ENCODE measurements at regions not wholly inside any gene's neighbourhood (a gene's known extent, or its start where the extent isn't known, plus 50 kb on each side); places are given as distances from the start of the nearest gene placed in this dataset.
A peak's percentile ranks its signal among the peaks of the same experiment; 100 is the strongest.

- Histone ChIP-seq H3K4me3 (ENCODE audit: low read depth in 1 of 3, low read length in 3 of 3) (no peak overlapping the region), H3K4me1 (ENCODE audit: control insufficient read depth in 3 of 3, insufficient read depth in 2 of 3, low read depth in 1 of 3, low read length in 2 of 3) (no peaks in the 10 kb centered on the region), H3K36me3 (ENCODE audit: control insufficient read depth in 3 of 3, insufficient read depth in 2 of 3, low read depth in 1 of 3, low read length in 3 of 3) (no peaks in the 10 kb centered on the region), H3K27me3 (ENCODE audit: control insufficient read depth in 3 of 3, insufficient read depth in 3 of 3, low read length in 3 of 3) (no peaks in the 10 kb centered on the region), H3K9me3 (ENCODE audit: control insufficient read depth in 2 of 2, insufficient read depth in 1 of 2, low read depth in 1 of 2, low read length in 1 of 2) (no peaks in the 10 kb centered on the region), H3K27ac (ENCODE audit: low read depth in 1 of 3, low read length in 2 of 3) (no peak overlapping the region)
- no peak for DNase-seq
- WGBS, 3 donors = 76 to 89% (median 79%) methylated on average over 8 of the region's 8 CpGs
- FAIRE-seq = no peak
Measured at GRCh38 chr18:28363124-28363523, 186.2 kb upstream of the CDH2 start.

DNA sequence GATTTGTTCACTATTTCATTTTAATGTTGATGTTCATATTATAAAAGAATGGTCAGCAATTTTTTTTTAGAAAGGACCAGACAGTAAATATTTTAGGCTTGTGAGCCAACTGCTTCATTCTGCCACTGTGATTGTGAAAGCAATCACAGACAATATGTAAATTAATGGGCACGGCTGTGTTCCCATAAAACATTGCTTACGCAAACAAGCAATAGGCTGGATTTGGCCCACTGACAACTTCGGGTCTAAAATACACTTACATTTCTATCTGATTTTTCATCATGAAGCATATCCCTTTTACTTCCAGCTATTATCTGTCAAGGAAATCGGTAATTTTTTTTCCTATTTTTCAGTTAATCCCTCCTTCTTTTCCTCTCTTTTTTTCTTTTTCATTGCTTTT lies 182.2 kb upstream of the CDH2 start:
- H3K36me3 ChIP-seq (ENCODE audit: control insufficient read depth in 3 of 3, insufficient read depth in 2 of 3, low read depth in 1 of 3, low read length in 3 of 3) = no peaks in the 10 kb centered on the region
- H3K4me3 ChIP-seq (ENCODE audit: low read depth in 1 of 3, low read length in 3 of 3) = no peak overlapping the region
- 15 to 56% (median 49%) methylated on average over 4 of the region's 4 CpGs for WGBS, 3 donors
- FAIRE-seq (no peak), DNase-seq (peak in 1 of 2 donors; percentile 5)
- no peak overlapping the region for H3K27ac ChIP-seq (ENCODE audit: low read depth in 1 of 3, low read length in 2 of 3)
- no peaks in the 10 kb centered on the region for H3K4me1 ChIP-seq (ENCODE audit: control insufficient read depth in 3 of 3, insufficient read depth in 2 of 3, low read depth in 1 of 3, low read length in 2 of 3)
- H3K27me3 ChIP-seq (ENCODE audit: control insufficient read depth in 3 of 3, insufficient read depth in 3 of 3, low read length in 3 of 3) = no peaks in the 10 kb centered on the region
- H3K9me3 ChIP-seq (ENCODE audit: control insufficient read depth in 2 of 2, insufficient read depth in 1 of 2, low read depth in 1 of 2, low read length in 1 of 2) = no peaks in the 10 kb centered on the region

- no peak overlapping the region for H3K27ac ChIP-seq (ENCODE audit: low read depth in 1 of 3, low read length in 2 of 3)
- no peak for FAIRE-seq
- no peak for DNase-seq
Measured at GRCh38 chr18:28357766-28358401, 181.0 kb upstream of the CDH2 start.

DNA sequence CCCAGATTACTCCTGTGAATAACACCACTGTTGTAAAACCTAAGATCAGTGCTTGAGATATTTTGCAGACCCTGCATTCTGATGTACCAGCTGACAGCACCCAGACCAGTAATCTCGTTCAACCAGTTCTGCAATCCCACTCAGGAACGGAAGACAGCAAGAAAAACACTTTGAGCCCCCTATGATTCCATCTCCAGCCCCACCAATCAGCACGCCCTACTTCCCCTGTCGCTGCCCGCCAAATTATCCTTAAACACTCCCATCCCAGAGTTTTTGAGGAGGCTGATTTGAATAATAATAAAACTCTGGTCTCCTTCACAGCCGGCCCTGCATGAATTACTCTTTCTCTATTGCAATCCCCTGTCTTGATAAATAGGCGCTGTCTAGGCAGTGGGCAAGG lies 173.9 kb upstream of the CDH2 start:
- no peak for DNase-seq
- 71 to 76% (median 72%) methylated on average over 7 of the region's 7 CpGs for WGBS, 3 donors
- no peak overlapping the region for H3K4me3 ChIP-seq (ENCODE audit: low read depth in 1 of 3, low read length in 3 of 3)
- H3K36me3 ChIP-seq (ENCODE audit: control insufficient read depth in 3 of 3, insufficient read depth in 2 of 3, low read depth in 1 of 3, low read length in 3 of 3) = no peaks in the 10 kb centered on the region
- H3K27ac ChIP-seq (ENCODE audit: low read depth in 1 of 3, low read length in 2 of 3) = no peak overlapping the region
- H3K9me3 ChIP-seq (ENCODE audit: control insufficient read depth in 2 of 2, insufficient read depth in 1 of 2, low read depth in 1 of 2, low read length in 1 of 2) = no peaks in the 10 kb centered on the region
- no peaks in the 10 kb centered on the region for H3K4me1 ChIP-seq (ENCODE audit: control insufficient read depth in 3 of 3, insufficient read depth in 2 of 3, low read depth in 1 of 3, low read length in 2 of 3)
- no peak for FAIRE-seq
- no peaks in the 10 kb centered on the region for H3K27me3 ChIP-seq (ENCODE audit: control insufficient read depth in 3 of 3, insufficient read depth in 3 of 3, low read length in 3 of 3)

More at GRCh38 chr18:28357766-28358401, 181.0 kb upstream of the CDH2 start:
- 73 to 79% (median 76%) methylated on average over 6 of the region's 6 CpGs for WGBS, 3 donors
- H3K27me3 ChIP-seq (ENCODE audit: control insufficient read depth in 3 of 3, insufficient read depth in 3 of 3, low read length in 3 of 3) = no peaks in the 10 kb centered on the region
- H3K36me3 ChIP-seq (ENCODE audit: control insufficient read depth in 3 of 3, insufficient read depth in 2 of 3, low read depth in 1 of 3, low read length in 3 of 3) = no peaks in the 10 kb centered on the region
- no peaks in the 10 kb centered on the region for H3K4me1 ChIP-seq (ENCODE audit: control insufficient read depth in 3 of 3, insufficient read depth in 2 of 3, low read depth in 1 of 3, low read length in 2 of 3)
- H3K9me3 ChIP-seq (ENCODE audit: control insufficient read depth in 2 of 2, insufficient read depth in 1 of 2, low read depth in 1 of 2, low read length in 1 of 2) = no peaks in the 10 kb centered on the region
- no peak overlapping the region for H3K4me3 ChIP-seq (ENCODE audit: low read depth in 1 of 3, low read length in 3 of 3)

GRCh38 chr18:28342231-28342630 lies 165.3 kb upstream of the CDH2 start:
- no peaks in the 10 kb centered on the region for H3K9me3 ChIP-seq (ENCODE audit: control insufficient read depth in 2 of 2, insufficient read depth in 1 of 2, low read depth in 1 of 2, low read length in 1 of 2)
- no peak for FAIRE-seq
- no peaks in the 10 kb centered on the region for H3K4me1 ChIP-seq (ENCODE audit: control insufficient read depth in 3 of 3, insufficient read depth in 2 of 3, low read depth in 1 of 3, low read length in 2 of 3)
- H3K36me3 ChIP-seq (ENCODE audit: control insufficient read depth in 3 of 3, insufficient read depth in 2 of 3, low read depth in 1 of 3, low read length in 3 of 3) = no peaks in the 10 kb centered on the region
- H3K27me3 ChIP-seq (ENCODE audit: control insufficient read depth in 3 of 3, insufficient read depth in 3 of 3, low read length in 3 of 3) = no peaks in the 10 kb centered on the region
- WGBS, 3 donors = 64 to 89% (median 73%) methylated on average over 1 of the region's 1 CpG
- DNase-seq = no peak
- H3K4me3 ChIP-seq (ENCODE audit: low read depth in 1 of 3, low read length in 3 of 3) = no peak overlapping the region
- H3K27ac ChIP-seq (ENCODE audit: low read depth in 1 of 3, low read length in 2 of 3) = no peak overlapping the region

DNA sequence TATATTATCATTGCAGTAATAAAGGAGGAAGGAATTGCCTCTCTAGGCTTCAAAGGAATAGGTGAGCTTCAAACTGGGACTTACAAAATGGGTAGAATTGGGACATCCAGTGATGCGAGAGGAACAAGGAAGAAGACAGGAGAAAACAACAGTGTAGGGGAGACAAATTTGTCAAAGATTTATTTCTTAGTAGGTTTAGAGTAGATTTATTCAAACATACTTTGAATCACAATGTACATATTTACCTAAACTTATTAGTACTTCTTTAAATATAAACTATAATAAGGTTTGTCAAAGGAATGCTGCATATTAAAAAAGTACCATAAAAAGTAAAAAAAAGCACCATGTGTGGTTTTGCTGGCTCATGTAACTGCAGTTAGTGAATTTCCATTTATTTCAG lies 161.4 kb upstream of the CDH2 start:
- Histone ChIP-seq H3K4me3 (ENCODE audit: low read depth in 1 of 3, low read length in 3 of 3) (no peak overlapping the region), H3K27ac (ENCODE audit: low read depth in 1 of 3, low read length in 2 of 3) (no peak overlapping the region), H3K4me1 (ENCODE audit: control insufficient read depth in 3 of 3, insufficient read depth in 2 of 3, low read depth in 1 of 3, low read length in 2 of 3) (no peaks in the 10 kb centered on the region), H3K27me3 (ENCODE audit: control insufficient read depth in 3 of 3, insufficient read depth in 3 of 3, low read length in 3 of 3) (no peaks in the 10 kb centered on the region), H3K9me3 (ENCODE audit: control insufficient read depth in 2 of 2, insufficient read depth in 1 of 2, low read depth in 1 of 2, low read length in 1 of 2) (no peaks in the 10 kb centered on the region), H3K36me3 (ENCODE audit: control insufficient read depth in 3 of 3, insufficient read depth in 2 of 3, low read depth in 1 of 3, low read length in 3 of 3) (no peaks in the 10 kb centered on the region)
- no peak for DNase-seq
- no peak for FAIRE-seq
- 78 to 95% (median 94%) methylated on average over 1 of the region's 1 CpG for WGBS, 3 donors

DNA sequence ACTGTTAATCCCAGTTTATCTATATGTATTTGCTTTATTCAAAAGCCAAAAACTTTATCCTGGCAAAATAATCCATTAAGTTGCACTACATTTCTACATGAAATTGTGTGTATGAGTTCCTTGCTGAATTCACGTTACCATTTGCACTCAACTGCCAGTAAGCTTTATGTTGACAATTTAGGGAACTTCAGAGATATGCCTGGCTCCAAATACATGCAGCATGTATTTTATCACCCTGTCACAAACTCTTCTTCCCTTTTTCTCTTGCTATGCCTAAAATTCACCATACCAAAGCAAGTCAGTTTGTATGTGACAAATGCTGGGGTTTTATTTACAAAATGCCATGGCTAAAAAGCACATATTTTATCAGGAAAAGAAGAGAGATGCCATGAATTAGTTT lies 157.6 kb upstream of the CDH2 start:
- H3K4me1 ChIP-seq (ENCODE audit: control insufficient read depth in 3 of 3, insufficient read depth in 2 of 3, low read depth in 1 of 3, low read length in 2 of 3) = no peaks in the 10 kb centered on the region
- FAIRE-seq (no peak), DNase-seq (no peak)
- H3K27ac ChIP-seq (ENCODE audit: low read depth in 1 of 3, low read length in 2 of 3) = no peak overlapping the region
- no peaks in the 10 kb centered on the region for H3K27me3 ChIP-seq (ENCODE audit: control insufficient read depth in 3 of 3, insufficient read depth in 3 of 3, low read length in 3 of 3)
- WGBS, 3 donors = 59 to 75% (median 70%) methylated on average over 1 of the region's 1 CpG
- H3K4me3 ChIP-seq (ENCODE audit: low read depth in 1 of 3, low read length in 3 of 3) = no peak overlapping the region
- H3K9me3 ChIP-seq (ENCODE audit: control insufficient read depth in 2 of 2, insufficient read depth in 1 of 2, low read depth in 1 of 2, low read length in 1 of 2) = no peaks in the 10 kb centered on the region
- H3K36me3 ChIP-seq (ENCODE audit: control insufficient read depth in 3 of 3, insufficient read depth in 2 of 3, low read depth in 1 of 3, low read length in 3 of 3) = no peaks in the 10 kb centered on the region

- no peak for DNase-seq
- WGBS, 3 donors = 42 to 55% (median 53%) methylated on average over 3 of the region's 3 CpGs
- no peaks in the 10 kb centered on the region for H3K36me3 ChIP-seq (ENCODE audit: control insufficient read depth in 3 of 3, insufficient read depth in 2 of 3, low read depth in 1 of 3, low read length in 3 of 3)
- H3K4me1 ChIP-seq (ENCODE audit: control insufficient read depth in 3 of 3, insufficient read depth in 2 of 3, low read depth in 1 of 3, low read length in 2 of 3) = no peaks in the 10 kb centered on the region
- no peaks in the 10 kb centered on the region for H3K27me3 ChIP-seq (ENCODE audit: control insufficient read depth in 3 of 3, insufficient read depth in 3 of 3, low read length in 3 of 3)
- no peaks in the 10 kb centered on the region for H3K9me3 ChIP-seq (ENCODE audit: control insufficient read depth in 2 of 2, insufficient read depth in 1 of 2, low read depth in 1 of 2, low read length in 1 of 2)
- H3K27ac ChIP-seq (ENCODE audit: low read depth in 1 of 3, low read length in 2 of 3) = no peak overlapping the region
- FAIRE-seq = no peak
- H3K4me3 ChIP-seq (ENCODE audit: low read depth in 1 of 3, low read length in 3 of 3) = no peak overlapping the region
Measured at GRCh38 chr18:28332071-28332470, 155.1 kb upstream of the CDH2 start.

DNA sequence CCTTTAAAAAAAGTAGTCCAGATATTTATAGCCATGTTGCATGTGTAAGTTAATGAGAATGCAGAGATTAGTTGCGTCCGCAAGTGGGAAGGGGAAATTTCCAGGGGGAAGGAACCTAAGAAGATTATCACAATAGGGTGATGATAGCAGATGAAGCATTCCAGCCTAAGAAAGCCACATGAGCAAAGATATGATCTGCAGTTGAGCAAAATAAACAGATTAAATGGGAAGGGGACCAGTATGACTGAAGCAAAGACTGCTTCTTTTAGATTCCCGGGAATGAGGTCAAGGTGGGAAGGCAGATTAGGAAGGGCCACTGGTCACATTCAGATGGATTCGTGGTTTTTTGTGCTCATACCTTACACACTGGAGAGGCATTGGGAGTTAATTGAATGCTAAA lies 154.6 kb upstream of the CDH2 start:
- no peak overlapping the region for H3K27ac ChIP-seq (ENCODE audit: low read depth in 1 of 3, low read length in 2 of 3)
- FAIRE-seq (no peak), DNase-seq (no peak)
- no peaks in the 10 kb centered on the region for H3K27me3 ChIP-seq (ENCODE audit: control insufficient read depth in 3 of 3, insufficient read depth in 3 of 3, low read length in 3 of 3)
- no peaks in the 10 kb centered on the region for H3K9me3 ChIP-seq (ENCODE audit: control insufficient read depth in 2 of 2, insufficient read depth in 1 of 2, low read depth in 1 of 2, low read length in 1 of 2)
- no peaks in the 10 kb centered on the region for H3K4me1 ChIP-seq (ENCODE audit: control insufficient read depth in 3 of 3, insufficient read depth in 2 of 3, low read depth in 1 of 3, low read length in 2 of 3)
- 81 to 84% (median 84%) methylated on average over 4 of the region's 4 CpGs for WGBS, 3 donors
- no peaks in the 10 kb centered on the region for H3K36me3 ChIP-seq (ENCODE audit: control insufficient read depth in 3 of 3, insufficient read depth in 2 of 3, low read depth in 1 of 3, low read length in 3 of 3)
- H3K4me3 ChIP-seq (ENCODE audit: low read depth in 1 of 3, low read length in 3 of 3) = no peak overlapping the region

All from small intestine (tissue), 7 donors.